NCI-H2171 (cell line): ENCODE measurements at regions not wholly inside any gene's neighbourhood (a gene's known extent, or its start where the extent isn't known, plus 50 kb on each side); places are given as distances from the start of the nearest gene placed in this dataset.
"Not testable (repeated sequence)": the region's sequence is repeated elsewhere in the genome, so short reads cannot be mapped to it uniquely, and the experiment has no call there.

ENCODE experiments used
- DNase-seq: peaks from one replicate; lab custom pipeline; 2025; lab: John Stamatoyannopoulos, UW

DNA sequence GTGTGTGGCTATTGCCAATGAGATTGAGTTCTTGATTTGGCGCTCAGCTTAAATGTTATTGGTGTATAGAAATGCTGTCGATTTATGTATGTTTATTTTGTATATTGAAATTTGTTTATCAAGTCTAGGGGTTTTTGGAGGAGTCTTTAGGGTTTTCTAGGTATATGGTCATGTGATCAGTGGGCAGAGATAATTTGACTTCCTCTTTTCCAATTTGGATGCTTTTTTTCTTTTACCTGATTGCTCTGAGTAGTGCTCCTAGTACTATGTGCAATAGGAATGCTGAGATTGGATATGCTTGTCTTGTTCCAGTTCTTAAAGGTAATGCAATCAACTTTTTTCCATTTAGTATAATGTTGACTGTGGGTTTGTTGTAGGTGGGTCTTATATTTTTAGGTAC is 99.8 kb upstream of the PMCH start:
- no peak for DNase-seq

DNA sequence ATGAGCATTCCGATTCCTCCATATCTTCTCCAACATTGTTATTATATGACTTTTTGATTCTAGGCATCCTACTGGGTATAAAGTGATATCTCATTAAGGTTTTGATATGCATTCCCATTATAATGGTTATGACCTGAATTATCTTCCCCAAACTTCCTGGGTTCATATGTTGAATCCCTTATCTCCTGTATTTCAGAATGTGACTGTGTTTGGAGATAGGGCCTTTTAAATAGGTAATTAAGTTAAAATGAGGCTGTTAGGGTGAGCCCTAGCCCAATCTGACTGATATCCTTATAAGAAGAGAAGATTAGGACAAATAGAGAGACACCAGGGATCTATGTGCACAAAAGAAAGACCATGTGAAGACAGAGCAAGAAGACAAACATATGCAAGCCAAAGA is 96.9 kb upstream of the PMCH start:
- no peak for DNase-seq

DNA sequence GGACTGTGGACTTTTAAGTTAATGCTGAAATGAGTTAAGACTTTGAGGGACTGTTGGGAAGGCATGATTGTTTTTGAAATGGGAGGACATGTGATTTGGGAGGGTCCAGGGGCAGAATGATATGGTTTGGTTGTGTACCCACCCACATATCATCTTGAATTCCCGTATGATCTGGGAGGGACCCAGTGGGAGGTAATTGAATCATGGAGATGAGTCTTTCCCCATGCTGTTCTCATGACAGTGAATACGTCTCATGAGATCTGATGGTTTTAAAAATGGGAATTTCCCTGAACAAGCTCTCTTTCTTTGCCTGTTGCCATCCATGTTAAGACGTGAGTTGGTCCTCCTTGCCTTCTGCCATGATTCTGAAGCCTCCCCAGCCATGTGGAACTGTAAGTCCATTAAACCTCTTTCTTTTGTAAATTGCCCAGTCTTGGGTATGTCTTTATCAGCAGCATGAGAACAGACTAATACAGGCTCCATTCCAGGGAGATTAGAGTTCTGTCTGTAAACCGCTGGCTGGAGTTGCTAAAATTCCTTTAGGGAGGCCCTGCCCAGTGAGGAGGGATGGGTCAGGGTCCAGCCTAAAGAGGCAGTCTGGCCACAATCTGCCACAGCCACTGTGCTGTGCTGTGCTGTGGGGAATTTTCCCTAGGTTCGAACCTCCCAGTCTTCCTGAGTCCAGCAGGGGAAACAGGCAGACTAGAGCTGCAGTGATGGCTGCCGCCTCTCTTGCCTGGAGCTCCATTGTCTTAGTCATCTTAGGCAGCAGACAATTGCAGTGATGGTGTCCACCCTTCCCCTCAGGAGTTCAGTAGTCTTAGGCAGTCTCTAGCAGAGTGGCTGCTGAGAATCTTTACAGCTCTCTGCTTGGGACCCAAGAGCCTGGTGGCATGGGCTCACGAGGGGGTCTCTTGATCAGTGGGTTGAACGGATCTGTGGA is 94.1 kb upstream of the PMCH start:
- DNase-seq, result not testable (repeated sequence)

DNA sequence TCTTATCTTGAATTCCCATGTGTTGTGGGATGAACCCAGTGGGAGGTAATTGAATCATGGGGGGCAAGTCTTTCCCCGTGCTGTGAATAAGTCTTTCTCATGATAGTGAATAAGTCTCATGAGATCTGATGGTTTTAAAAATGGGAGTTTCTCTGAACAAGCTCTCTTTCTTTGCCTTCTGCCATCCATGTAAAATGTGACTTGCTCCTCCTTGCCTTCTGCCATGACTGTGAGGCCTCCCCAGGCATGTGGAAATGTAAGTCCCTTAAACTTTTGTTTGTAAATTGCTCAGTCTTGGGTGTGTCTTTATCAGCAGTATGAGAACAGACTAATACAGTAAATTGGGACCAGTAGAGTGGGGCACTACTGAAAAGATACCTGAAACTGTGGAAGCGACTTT is 92.1 kb upstream of the PMCH start:
- DNase-seq, result not testable (repeated sequence)

DNA sequence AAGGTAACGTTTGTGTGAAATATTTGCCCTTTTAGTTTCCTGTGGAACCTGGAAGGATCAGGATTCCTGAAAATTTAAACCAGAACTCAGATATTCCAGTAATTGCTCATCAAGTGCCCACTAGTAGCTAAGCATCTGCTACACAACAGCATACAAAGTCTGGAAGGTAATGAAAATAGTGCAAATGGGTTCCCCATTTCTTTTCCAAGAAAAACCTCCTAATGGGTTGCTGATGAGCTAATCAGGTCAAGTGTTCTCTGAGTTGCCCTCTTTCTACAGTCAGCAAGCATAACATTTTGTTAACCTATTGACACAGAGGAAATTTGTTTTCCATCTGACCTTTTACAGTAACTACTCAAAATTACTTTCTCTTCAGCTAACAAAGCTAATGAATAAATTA is 83.6 kb upstream of the PMCH start:
- no peak for DNase-seq

DNA sequence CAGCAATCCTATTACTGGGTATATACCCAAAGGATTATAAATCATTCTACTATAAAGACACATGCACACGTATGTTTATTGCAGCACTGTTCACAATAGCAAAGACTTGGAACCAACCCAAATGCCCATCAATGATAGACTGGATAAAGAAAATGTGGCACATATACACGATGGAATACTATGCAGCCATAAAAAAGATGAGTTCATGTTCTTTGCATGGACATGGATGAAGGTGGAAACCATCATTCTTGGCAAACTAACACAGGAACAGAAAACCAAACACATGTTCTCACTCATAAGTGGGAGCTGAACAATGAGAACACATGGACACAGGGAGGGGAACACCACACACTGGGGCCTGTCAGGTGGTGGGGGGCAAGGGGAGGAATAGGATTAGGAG is 58.1 kb upstream of the PMCH start:
- DNase-seq, result not testable (repeated sequence)

DNA sequence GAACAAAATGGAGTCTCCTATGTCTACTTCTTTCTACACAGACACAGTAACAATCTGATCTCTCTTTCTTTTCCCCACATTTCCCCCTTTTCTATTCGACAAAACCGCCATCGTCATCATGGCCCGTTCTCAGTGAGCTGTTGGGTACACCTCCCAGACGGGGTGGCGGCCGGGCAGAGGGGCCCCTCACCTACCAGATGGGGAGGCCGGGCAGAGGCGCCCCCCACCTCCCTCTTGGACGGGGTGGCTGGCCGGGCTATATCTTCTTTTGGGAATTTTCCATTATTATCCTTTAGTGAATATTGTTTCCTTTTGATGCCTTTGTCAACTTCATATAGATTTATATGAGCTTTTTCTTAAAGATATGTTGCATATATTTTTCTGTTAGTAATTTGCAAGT is 53.4 kb upstream of the PMCH start:
- DNase-seq, result not testable (repeated sequence)

DNA sequence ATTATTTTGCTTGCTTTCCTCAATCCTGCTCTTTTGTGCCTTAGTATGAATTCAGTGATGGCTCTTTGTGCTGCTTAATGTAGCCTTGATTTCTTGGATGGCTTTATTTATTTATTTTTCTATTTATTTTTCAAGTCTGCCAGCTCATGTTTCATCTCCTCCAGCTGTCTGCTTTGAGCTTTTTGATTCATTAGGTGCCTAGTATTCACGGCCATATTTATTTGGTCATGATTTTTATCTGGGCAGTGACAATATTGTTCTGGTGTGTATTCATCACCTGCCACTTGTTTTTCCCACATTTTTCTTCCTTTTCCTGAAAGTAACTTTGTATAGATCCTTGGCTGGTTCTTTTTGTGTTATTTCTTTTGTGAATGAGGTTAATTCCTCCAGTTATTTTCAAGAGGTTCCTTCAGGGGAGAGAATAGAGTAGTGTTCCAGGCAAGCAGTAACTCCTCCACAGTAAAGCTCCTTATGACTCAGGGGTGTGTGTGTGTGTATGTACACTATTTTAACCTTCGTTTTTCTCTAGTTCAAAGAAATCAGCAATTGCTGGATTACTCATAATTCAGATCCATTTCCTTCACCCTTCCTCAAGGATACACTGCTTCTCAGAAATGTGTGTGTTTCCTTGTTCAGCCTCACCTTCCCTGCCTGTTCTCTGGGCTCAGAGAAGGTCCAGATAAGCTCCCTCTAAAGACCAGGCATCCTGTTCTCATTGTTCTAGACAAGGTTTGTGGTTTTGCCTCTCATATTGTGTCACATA is 51.6 kb upstream of the PMCH start:
- peak; percentile 7 for DNase-seq
